GM12872 (cell line): ENCODE measurements at regions not wholly inside any gene's neighbourhood (a gene's known extent, or its start where the extent isn't known, plus 50 kb on each side); places are given as distances from the start of the nearest gene placed in this dataset.

Experiments
- CTCF ChIP-seq: IDR thresholded peaks from 3 replicates; pipeline ENCODE4 v1.5.1; 2011; ENCODE audit warnings: low read depth, mild to moderate bottlenecking, low read length, moderate library complexity; ENCODE audit not compliant: insufficient read depth

GRCh38 chrX:40422021-40422420 is 158.7 kb upstream of the ATP6AP2 start:
- TF ChIP-seq CTCF: no peak

- no peak for TF ChIP-seq CTCF
These were observed 159.7 kb upstream of the ATP6AP2 start for GRCh38 chrX:40420899-40421729.

- no peak for TF ChIP-seq CTCF
These were observed 162.0 kb upstream of the ATP6AP2 start for GRCh38 chrX:40418813-40419195.

GRCh38 chrX:40418146-40418812 is 162.5 kb upstream of the ATP6AP2 start:
- TF ChIP-seq CTCF: no peak

GRCh38 chrX:40415675-40416074 is 165.1 kb upstream of the ATP6AP2 start:
- TF ChIP-seq CTCF: no peak

GRCh38 chrX:40414335-40414734 is 166.4 kb upstream of the ATP6AP2 start:
- no peak for TF ChIP-seq CTCF

- TF ChIP-seq CTCF: peak; percentile 54
These were observed 169.2 kb upstream of the ATP6AP2 start for GRCh38 chrX:40411340-40412111.
